HG02588 (cell line): ENCODE measurements at regions not wholly inside any gene's neighbourhood (a gene's known extent, or its start where the extent isn't known, plus 50 kb on each side); places are given as distances from the start of the nearest gene placed in this dataset.
A peak's percentile ranks its signal among the peaks of the same experiment; 100 is the strongest.
"Not testable (repeated sequence)": the region's sequence is repeated elsewhere in the genome, so short reads cannot be mapped to it uniquely, and the experiment has no call there.

Experiments
- ATAC-seq: cut with Tn5 transposase; IDR thresholded peaks from one replicate; pipeline ENCODE4 v1.9.1; 2021; ENCODE audit warnings: mild to moderate bottlenecking, moderate library complexity; ENCODE audit not compliant: unreplicated experiment

GRCh38 chr6:85983032-85983659 lies 340.5 kb upstream of the SYNCRIP start:
- ATAC-seq: peak; percentile 70

GRCh38 chr6:85977661-85978060 lies 335.0 kb upstream of the SYNCRIP start:
- ATAC-seq: no peak

GRCh38 chr6:85975957-85976356 lies 333.3 kb upstream of the SYNCRIP start:
- peak; percentile 64 for ATAC-seq

GRCh38 chr6:85971238-85971637 lies 328.6 kb upstream of the SYNCRIP start:
- no peak for ATAC-seq

- ATAC-seq: no peak
Measured at GRCh38 chr6:85966828-85967227, 324.1 kb upstream of the SYNCRIP start.

- no peak for ATAC-seq
Measured at GRCh38 chr6:85961746-85962145, 319.1 kb upstream of the SYNCRIP start.

- no peak for ATAC-seq
Measured at GRCh38 chr6:85961125-85961524, 318.4 kb upstream of the SYNCRIP start.

- ATAC-seq: no peak
Measured at GRCh38 chr6:85948481-85948880, 305.8 kb upstream of the SYNCRIP start.

GRCh38 chr6:85945459-85946185 lies 302.9 kb upstream of the SYNCRIP start:
- ATAC-seq: no peak

GRCh38 chr6:85944776-85945175 lies 302.1 kb upstream of the SYNCRIP start:
- ATAC-seq: no peak

GRCh38 chr6:85942844-85943243 lies 300.2 kb upstream of the SYNCRIP start:
- no peak for ATAC-seq

GRCh38 chr6:85936916-85937315 lies 294.2 kb upstream of the SYNCRIP start:
- no peak for ATAC-seq

- ATAC-seq: peak; percentile 92
Measured at GRCh38 chr6:85923013-85923430, 280.3 kb upstream of the SYNCRIP start.

- no peak for ATAC-seq
Measured at GRCh38 chr6:85920782-85921181, 278.1 kb upstream of the SYNCRIP start.

GRCh38 chr6:85917522-85917921 lies 274.8 kb upstream of the SYNCRIP start:
- ATAC-seq: no peak

GRCh38 chr6:85913001-85913400 lies 270.3 kb upstream of the SYNCRIP start:
- ATAC-seq: no peak

GRCh38 chr6:85912582-85912981 lies 269.9 kb upstream of the SYNCRIP start:
- ATAC-seq: no peak

- no peak for ATAC-seq
Measured at GRCh38 chr6:85911067-85911466, 268.4 kb upstream of the SYNCRIP start.

GRCh38 chr6:85908120-85908519 lies 265.4 kb upstream of the SYNCRIP start:
- not testable (repeated sequence) for ATAC-seq

GRCh38 chr6:85892346-85892745 lies 249.7 kb upstream of the SYNCRIP start:
- no peak for ATAC-seq

- no peak for ATAC-seq
Measured at GRCh38 chr6:85887461-85887860, 244.8 kb upstream of the SYNCRIP start.

GRCh38 chr6:85868685-85869084 lies 226.0 kb upstream of the SYNCRIP start:
- no peak for ATAC-seq

GRCh38 chr6:85867595-85867994 lies 224.9 kb upstream of the SYNCRIP start:
- no peak for ATAC-seq
